H1 (cell line): ENCODE measurements at regions not wholly inside any gene's neighbourhood (a gene's known extent, or its start where the extent isn't known, plus 50 kb on each side); places are given as distances from the start of the nearest gene placed in this dataset.

Experiments used
- CTCF ChIA-PET: fragments of 300-600 bp; sonication (Branson Sonifier 250); formaldehyde crosslinking; loops from one replicate; lab custom pipeline; 2021; ENCODE audit not compliant: partially characterized antibody; lab: Charles Lee
- POLR2A ChIA-PET: fragments of 300-600 bp; sonication (Branson Sonifier 250); formaldehyde crosslinking; loops from one replicate; lab custom pipeline; 2021; ENCODE audit warnings: inconsistent platforms; ENCODE audit not compliant: partially characterized antibody; lab: Charles Lee
- DNase-seq, 2 experiments: peaks; one replicate each; pipeline versions ENCODE4 v3.0.0 to v3.0.0-alpha.2; 2010 to 2022; ENCODE audit warnings: low spot score in 2 of 2, low read depth in 1 of 2, mixed read lengths in 1 of 2
- FAIRE-seq: peaks from 2 replicates; lab custom pipeline; 2011; peaks lifted over from hg19 to GRCh38; lab: Jason Lieb, UNC
- H2AFZ ChIP-seq: 2 replicates; pipeline ENCODE4 v1.8.1; 2012; ENCODE audit warnings: low read length, inconsistent platforms
- H2AK5ac ChIP-seq: 2 replicates; pipeline ENCODE4 v1.6.1; 2013; ENCODE audit warnings: low read depth, low read length
- H2BK120ac ChIP-seq: replicated peaks from 2 replicates; pipeline ENCODE3; 2013; ENCODE audit warnings: low read depth, low read length, inconsistent platforms
- H2BK12ac ChIP-seq: 2 replicates; pipeline ENCODE4 v1.6.1; 2013; ENCODE audit warnings: low read depth, low read length
- H2BK15ac ChIP-seq: 2 replicates; pipeline ENCODE4 v1.6.1; 2013; ENCODE audit warnings: low read length
- H2BK20ac ChIP-seq: 2 replicates; pipeline ENCODE4 v1.6.1; 2013; ENCODE audit warnings: low read length
- H2BK5ac ChIP-seq: 2 replicates; pipeline ENCODE4 v1.6.1; 2013; ENCODE audit warnings: low read depth, low read length
- H3K14ac ChIP-seq: 2 replicates; pipeline ENCODE4 v1.6.1; 2013; ENCODE audit warnings: inconsistent platforms; ENCODE audit not compliant: insufficient read length
- H3K18ac ChIP-seq: 2 replicates; pipeline ENCODE4 v1.6.1; 2013; ENCODE audit warnings: low read length; ENCODE audit errors: extremely low read depth
- H3K23ac ChIP-seq: 2 replicates; pipeline ENCODE4 v1.6.1; 2013; ENCODE audit warnings: inconsistent platforms; ENCODE audit not compliant: insufficient read length
- H3K23me2 ChIP-seq: 2 replicates; pipeline ENCODE4 v1.6.1; 2013; ENCODE audit warnings: low read depth, low read length
- H3K27ac ChIP-seq: 2 replicates; pipeline ENCODE4 v1.6.1; 2011; ENCODE audit warnings: low read depth, low read length, inconsistent platforms
- H3K27me3 ChIP-seq, 4 experiments: replicated peaks in 1 of 4; 1 replicate in 1 of 4; 2 replicates in 3 of 4; pipeline versions ENCODE4 v1.6.1 to v1.8.1; 2011 to 2013; ENCODE audit warnings: low read length in 3 of 4, mild to moderate bottlenecking in 3 of 4, inconsistent platforms in 2 of 4, mixed read lengths in 2 of 4, moderate library complexity in 1 of 4; ENCODE audit not compliant: control insufficient read depth in 3 of 4, insufficient read depth in 3 of 4; ENCODE audit errors: extremely low read depth in 1 of 4
- H3K36me3 ChIP-seq, 4 experiments: 2 replicates each; pipeline versions ENCODE4 v1.6.1 to v1.8.1; 2011 to 2013; ENCODE audit warnings: mild to moderate bottlenecking in 4 of 4, low read length in 3 of 4, moderate library complexity in 2 of 4, control low read depth in 1 of 4, inconsistent platforms in 1 of 4; ENCODE audit not compliant: insufficient read depth in 4 of 4, control insufficient read depth in 2 of 4
- H3K4ac ChIP-seq: replicated peaks from 2 replicates; pipeline ENCODE3; 2013; ENCODE audit warnings: low read length, low read depth, mixed read lengths, inconsistent platforms; ENCODE audit not compliant: insufficient read length
- H3K4me1 ChIP-seq, 4 experiments: replicated peaks in 1 of 4; 1 replicate in 1 of 4; 2 replicates in 3 of 4; pipeline versions ENCODE4 v1.6.1 to v1.8.1; 2011 to 2013; ENCODE audit warnings: low read length in 3 of 4, inconsistent platforms in 2 of 4, mixed read lengths in 1 of 4; ENCODE audit not compliant: insufficient read depth in 4 of 4, control insufficient read depth in 3 of 4
- H3K4me2 ChIP-seq, 2 experiments: 2 replicates each; pipeline versions ENCODE4 v1.6.1 to v1.8.1; 2011 to 2013; ENCODE audit warnings: low read depth in 2 of 2, low read length in 2 of 2, control low read depth in 1 of 2, inconsistent platforms in 1 of 2, mild to moderate bottlenecking in 1 of 2; ENCODE audit not compliant: insufficient read depth in 1 of 2
- H3K4me3 ChIP-seq, 4 experiments: fragments of 200-600, 300-600 bp in 1 of 4; sonication (generic), shearing (Covaris generic), sonication (Bioruptor Twin) in 1 of 4; 2 replicates each; pipeline versions ENCODE4 v1.5.1 to v1.8.1; 2011 to 2016; ENCODE audit warnings: low read length in 4 of 4, low read depth in 3 of 4, control low read depth in 2 of 4, inconsistent platforms in 2 of 4, mild to moderate bottlenecking in 2 of 4, mixed read lengths in 1 of 4, moderate library complexity in 1 of 4; ENCODE audit not compliant: insufficient read depth in 2 of 4; ENCODE audit errors: extremely low read depth in 1 of 4
- H3K56ac ChIP-seq: replicated peaks from 2 replicates; pipeline ENCODE3; 2013; ENCODE audit warnings: low read depth, mild to moderate bottlenecking, mixed read lengths, low read length, inconsistent platforms; ENCODE audit not compliant: insufficient read length
- H3K79me1 ChIP-seq: 2 replicates; pipeline ENCODE4 v1.6.1; 2013; ENCODE audit warnings: low read depth, low read length, control low read depth
- H3K79me2 ChIP-seq, 2 experiments: 2 replicates each; pipeline versions ENCODE4 v1.6.1 to v1.8.1; 2012 to 2013; ENCODE audit warnings: low read length in 2 of 2, mild to moderate bottlenecking in 2 of 2, inconsistent platforms in 1 of 2; ENCODE audit not compliant: insufficient read depth in 2 of 2, control insufficient read depth in 1 of 2
- H3K9ac ChIP-seq, 4 experiments: replicated peaks in 1 of 4; 1 replicate in 1 of 4; 2 replicates in 3 of 4; pipeline versions ENCODE4 v1.6.1 to v1.8.1; 2011 to 2013; ENCODE audit warnings: low read depth in 3 of 4, low read length in 3 of 4, control low read depth in 2 of 4, mild to moderate bottlenecking in 2 of 4, moderate library complexity in 2 of 4, inconsistent platforms in 1 of 4; ENCODE audit errors: extremely low read depth in 1 of 4
- H3K9me3 ChIP-seq, 2 experiments: 2 replicates each; pipeline versions ENCODE4 v1.6.1 to v1.8.1; 2012 to 2013; ENCODE audit warnings: mild to moderate bottlenecking in 2 of 2, moderate library complexity in 2 of 2, control low read depth in 1 of 2, inconsistent platforms in 1 of 2, low read depth in 1 of 2, low read length in 1 of 2, mixed read lengths in 1 of 2; ENCODE audit not compliant: insufficient read depth in 2 of 2
- H4K20me1 ChIP-seq, 2 experiments: replicated peaks in 1 of 2; 2 replicates each; pipeline versions ENCODE3 to v1.8.1; 2011 to 2013; ENCODE audit warnings: inconsistent platforms in 2 of 2, low read length in 2 of 2, mild to moderate bottlenecking in 1 of 2; ENCODE audit not compliant: insufficient read depth in 2 of 2, control insufficient read depth in 1 of 2
- H4K5ac ChIP-seq: 2 replicates; pipeline ENCODE4 v1.6.1; 2013; ENCODE audit warnings: low read length, low read depth, mixed read lengths, inconsistent platforms; ENCODE audit not compliant: insufficient read length
- H4K8ac ChIP-seq: 2 replicates; pipeline ENCODE4 v1.8.0; 2013; ENCODE audit warnings: mild to moderate bottlenecking, moderate library complexity, low read length, inconsistent platforms; ENCODE audit not compliant: insufficient read depth; ENCODE audit errors: extremely low read depth
- H4K91ac ChIP-seq: replicated peaks from 2 replicates; pipeline ENCODE3; 2013; ENCODE audit warnings: low read length, mixed read lengths, inconsistent platforms; ENCODE audit not compliant: insufficient read length
- BCL11A ChIP-seq, 2 experiments: IDR thresholded peaks; one replicate each; pipeline ENCODE4 v1.6.1; 2011; ENCODE audit warnings: low read depth in 2 of 2, low read length in 2 of 2, mild to moderate bottlenecking in 2 of 2
- NANOG ChIP-seq: IDR thresholded peaks from 2 replicates; pipeline ENCODE4 v1.6.1; 2011; ENCODE audit warnings: low read length, low read depth, mild to moderate bottlenecking, inconsistent platforms; ENCODE audit not compliant: insufficient read depth, poor library complexity, severe bottlenecking
- RBBP5 ChIP-seq: IDR thresholded peaks from 2 replicates; pipeline ENCODE4 v1.7.1; 2012; ENCODE audit warnings: low read depth, mild to moderate bottlenecking, inconsistent platforms, low read length, moderate library complexity, borderline replicate concordance
- RNF2 ChIP-seq: fragments of 200-900, 300-1000 bp; sonication (generic); IDR thresholded peaks from 2 replicates; pipeline ENCODE4 v1.7.1; 2016; ENCODE audit warnings: borderline replicate concordance, low read depth, mild to moderate bottlenecking, antibody characterized with exemption, low read length; ENCODE audit not compliant: poor library complexity, severe bottlenecking; ENCODE audit errors: missing control alignments
- SIX5 ChIP-seq: IDR thresholded peaks from 2 replicates; pipeline ENCODE4 v1.6.1; 2011; ENCODE audit warnings: mild to moderate bottlenecking, low read depth, low read length
- WGBS, 2 experiments: shearing (Covaris generic) in 1 of 2; methylation state at CpG; one replicate each; pipeline versions ENCODE4 v1.1.6 to v1.1.7; 2013 to 2015; ENCODE audit warnings: low lambda C conversion rate in 2 of 2, mixed read lengths in 2 of 2, inconsistent platforms in 1 of 2, low coverage in 1 of 2, missing lambda C conversion rate in 1 of 2; ENCODE audit not compliant: insufficient replicate concordance in 2 of 2, insufficient coverage in 1 of 2, insufficient read length in 1 of 2; ENCODE audit errors: extremely low coverage in 1 of 2, missing lambda C conversion rate in 1 of 2; 5-methylcytosine and 5-hydroxymethylcytosine counted together

GRCh38 chr2:51782921-51783765, 751.2 kb upstream of the NRXN1 start:
- POLR2A ChIA-PET: no interaction called here

More at GRCh38 chr2:51782921-51783765, 751.2 kb upstream of the NRXN1 start:
- no peaks in the 10 kb centered on the region for H3K27me3 ChIP-seq
- no peak overlapping the region for H2BK5ac ChIP-seq
- H3K27ac ChIP-seq: no peak overlapping the region
- H3K56ac ChIP-seq: no peak overlapping the region
- 0 out of 8 replicates have a peak, but pooled peaks cover 0 to 6% (median 0%) of the 10 kb centered on the region in 4 experiments for H3K36me3 ChIP-seq
- FAIRE-seq (no peak), DNase-seq (no peak)
- no peak overlapping the region for H3K9ac ChIP-seq
- H3K4me3 ChIP-seq: no peak overlapping the region
- no peak overlapping the region for H4K8ac ChIP-seq
- 0 out of 2 replicates have a peak overlapping the region, but pooled peaks have one; percentile 22 for H2AFZ ChIP-seq
- CTCF ChIA-PET: interaction anchor here (0.6 to 5.9 kb wide), 3 partner anchors 12 to 687 kb away, joined by 4 to 48 read pairs (median 5); no protein-coding TSS in a partner anchor
- no peaks in the 10 kb centered on the region for H3K79me1 ChIP-seq
- no peak overlapping the region for H2BK20ac ChIP-seq
- no peak overlapping the region for H4K91ac ChIP-seq
- no peak overlapping the region for H4K5ac ChIP-seq
- H2BK12ac ChIP-seq: no peak overlapping the region
- no peaks in the 10 kb centered on the region for H3K4me1 ChIP-seq
- H3K18ac ChIP-seq: no peak overlapping the region
- WGBS, 2 experiments: 89% methylated on average over 6 of the region's 6 CpGs; no CpG with 5 or more reads in 1 of the 2 experiments
- H3K23ac ChIP-seq: no peak overlapping the region
- H3K79me2 ChIP-seq: no peaks in the 10 kb centered on the region
- H2BK120ac ChIP-seq: no peak overlapping the region
- H4K20me1 ChIP-seq: no peaks in the 10 kb centered on the region
- H2AK5ac ChIP-seq: no peak overlapping the region
- no peak overlapping the region for H3K4me2 ChIP-seq
- peaks cover 0 to 9% of the 10 kb centered on the region in 2 experiments; a peak in 2 of 4 replicates for H3K9me3 ChIP-seq
- H3K14ac ChIP-seq: no peak overlapping the region
- no peak overlapping the region for H3K4ac ChIP-seq
- no peak overlapping the region for H2BK15ac ChIP-seq
- TF ChIP-seq BCL11A (IDR thresholded peaks at IDR 0.05; ENCODE audit: low read depth in 2 of 2, low read length in 2 of 2) (no peak), SIX5 (no peak), RBBP5 (no peak), RNF2 (no peak), NANOG (no peak)
- H3K23me2 ChIP-seq: no peaks in the 10 kb centered on the region
